ENCODE measurements at regions not wholly inside any gene's neighbourhood (a gene's known extent, or its start where the extent isn't known, plus 50 kb on each side); places are given as distances from the start of the nearest gene placed in this dataset.

DNA sequence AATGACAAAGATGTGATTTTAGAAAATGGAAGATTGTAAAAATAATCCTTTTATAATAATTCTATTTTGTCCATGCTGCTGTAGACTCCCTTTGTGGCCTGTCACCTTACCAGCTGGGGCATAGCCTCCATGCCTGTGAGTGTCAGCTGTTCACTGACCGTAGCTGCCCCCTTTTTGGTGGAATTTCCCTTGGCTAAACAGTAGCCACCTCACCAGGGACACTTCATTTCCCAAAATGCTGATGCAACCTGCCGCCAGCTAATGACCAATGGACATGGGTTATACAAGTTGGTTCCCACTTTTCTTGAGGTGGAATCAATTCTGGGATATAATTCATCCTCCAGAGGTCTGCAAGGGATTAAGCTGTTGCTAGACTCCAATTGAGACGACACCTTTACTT is 368.4 kb downstream of the PRDM5 start:
- TF ChIP-seq, protein P1, sequence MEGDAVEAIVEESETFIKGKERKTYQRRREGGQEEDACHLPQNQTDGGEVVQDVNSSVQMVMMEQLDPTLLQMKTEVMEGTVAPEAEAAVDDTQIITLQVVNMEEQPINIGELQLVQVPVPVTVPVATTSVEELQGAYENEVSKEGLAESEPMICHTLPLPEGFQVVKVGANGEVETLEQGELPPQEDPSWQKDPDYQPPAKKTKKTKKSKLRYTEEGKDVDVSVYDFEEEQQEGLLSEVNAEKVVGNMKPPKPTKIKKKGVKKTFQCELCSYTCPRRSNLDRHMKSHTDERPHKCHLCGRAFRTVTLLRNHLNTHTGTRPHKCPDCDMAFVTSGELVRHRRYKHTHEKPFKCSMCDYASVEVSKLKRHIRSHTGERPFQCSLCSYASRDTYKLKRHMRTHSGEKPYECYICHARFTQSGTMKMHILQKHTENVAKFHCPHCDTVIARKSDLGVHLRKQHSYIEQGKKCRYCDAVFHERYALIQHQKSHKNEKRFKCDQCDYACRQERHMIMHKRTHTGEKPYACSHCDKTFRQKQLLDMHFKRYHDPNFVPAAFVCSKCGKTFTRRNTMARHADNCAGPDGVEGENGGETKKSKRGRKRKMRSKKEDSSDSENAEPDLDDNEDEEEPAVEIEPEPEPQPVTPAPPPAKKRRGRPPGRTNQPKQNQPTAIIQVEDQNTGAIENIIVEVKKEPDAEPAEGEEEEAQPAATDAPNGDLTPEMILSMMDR (conservative IDR thresholded peaks at IDR 0.05; ENCODE audit: low read depth, low read length) = no peak
- no peak for TF ChIP-seq POLR2A (IDR thresholded peaks at IDR 0.05; ENCODE audit: low read depth, low read length)

Measured in IMR-90 (cell line).